ENCODE measurements at regions not wholly inside any gene's neighbourhood (a gene's known extent, or its start where the extent isn't known, plus 50 kb on each side); places are given as distances from the start of the nearest gene placed in this dataset.

GRCh38 chr16:52770828-52771227 is 223.9 kb upstream of the TOX3 start:
- no peaks in the 10 kb centered on the region for H3K4me1 ChIP-seq (ENCODE audit: control insufficient read depth in 1 of 2, insufficient read depth in 2 of 2, low read length in 2 of 2)
- ATAC-seq = no peak
- no peaks in the 10 kb centered on the region for H3K79me2 ChIP-seq (ENCODE audit: insufficient read depth, low read length)
- CTCF ChIA-PET = no interaction called here
- no peak overlapping the region for H3K4me2 ChIP-seq (ENCODE audit: low read length)
- H3K36me3 ChIP-seq (ENCODE audit: control insufficient read depth in 1 of 2, insufficient read depth in 2 of 2, low read length in 2 of 2) = no peaks in the 10 kb centered on the region
- no peak overlapping the region for H3K4me3 ChIP-seq (replicated peaks in 1 of 2; ENCODE audit: low read depth in 1 of 2, low read length in 2 of 2)
- POLR2A ChIA-PET = no interaction called here
- H2AFZ ChIP-seq (ENCODE audit: low read depth, low read length, poor library complexity, severe bottlenecking) = no peak overlapping the region
- RAD21 ChIA-PET (ENCODE audit: low non-redundant PET in 1 of 2, low total read pairs in 2 of 2, uncharacterized antibody in 2 of 2, unreplicated experiment in 2 of 2) = no interaction called here
- no peaks in the 10 kb centered on the region for H3K9me2 ChIP-seq (ENCODE audit: insufficient read depth)
- H3K9ac ChIP-seq (ENCODE audit: low read length) = no peak overlapping the region
- H3K9me3 ChIP-seq (ENCODE audit: control insufficient read depth in 1 of 2, insufficient read depth in 1 of 2, low read depth in 1 of 2, low read length in 2 of 2) = no peaks in the 10 kb centered on the region
- intact Hi-C loops (cut with micrococcal nuclease) = no loop called here
- DNase-seq (ENCODE audit: low read depth, low spot score) = no peak
- no peak overlapping the region for H3K27ac ChIP-seq (ENCODE audit: low read depth, low read length)
- peaks cover 15% of the 10 kb centered on the region for H3K27me3 ChIP-seq (ENCODE audit: insufficient read depth, low read length)
- no TSS peak for BruUV-seq (replicated peaks)
- H4K20me1 ChIP-seq (ENCODE audit: insufficient read depth) = no peaks in the 10 kb centered on the region
- TF ChIP-seq JUND (IDR thresholded peaks at IDR 0.05) = no peak
- TF ChIP-seq CBX3 (IDR thresholded peaks at IDR 0.05; ENCODE audit: low read depth) = no peak
- TF ChIP-seq SRF (IDR thresholded peaks at IDR 0.05; ENCODE audit: low read depth) = no peak
- no peak for TF ChIP-seq ZNF274 (IDR thresholded peaks at IDR 0.05; ENCODE audit: low read depth, low read length)
- TF ChIP-seq FOSL1 (IDR thresholded peaks at IDR 0.05; ENCODE audit: low read depth) = no peak
- no peak for TF ChIP-seq EZH2phosphoT487 (IDR thresholded peaks at IDR 0.05; ENCODE audit: borderline replicate concordance)
- TF ChIP-seq EZH2 (IDR thresholded peaks at IDR 0.05) = no peak
- no peak for TF ChIP-seq TCF7L2 (IDR thresholded peaks at IDR 0.05; ENCODE audit: borderline replicate concordance, extremely low read depth, insufficient read depth, insufficient read length)
- TF ChIP-seq EGR1 (IDR thresholded peaks at IDR 0.05; ENCODE audit: low read depth) = no peak
- no peak for TF ChIP-seq YY1 (IDR thresholded peaks at IDR 0.05; ENCODE audit: extremely low read depth, insufficient replicate concordance, low read depth, low read length)
- no peak for TF ChIP-seq ZFX (IDR thresholded peaks at IDR 0.05)
- no peak for TF ChIP-seq POLR2AphosphoS5 (IDR thresholded peaks at IDR 0.05; ENCODE audit: low read depth, low read length)
- TF ChIP-seq MAX (IDR thresholded peaks at IDR 0.05) = no peak
- no peak for TF ChIP-seq RAD21 (IDR thresholded peaks at IDR 0.05; ENCODE audit: low read depth)
- no peak for TF ChIP-seq REST (IDR thresholded peaks at IDR 0.05; ENCODE audit: low read depth)
- no peak for TF ChIP-seq SP1 (IDR thresholded peaks at IDR 0.05; ENCODE audit: low read depth)
- no peak for TF ChIP-seq CEBPB (IDR thresholded peaks at IDR 0.05; ENCODE audit: low read depth)

Measured in HCT116 (cell line).